GM18505 (cell line): ENCODE measurements at regions not wholly inside any gene's neighbourhood (a gene's known extent, or its start where the extent isn't known, plus 50 kb on each side); places are given as distances from the start of the nearest gene placed in this dataset.

ENCODE experiments used
- ATAC-seq: cut with Tn5 transposase; IDR thresholded peaks from one replicate; pipeline ENCODE4 v1.9.1; 2021; ENCODE audit not compliant: unreplicated experiment
- POLR2A ChIP-seq: IDR thresholded peaks from 4 replicates; pipeline ENCODE4 v1.6.1; 2011; ENCODE audit warnings: borderline replicate concordance; ENCODE audit not compliant: insufficient read depth, insufficient read length; ENCODE audit errors: extremely low read depth

DNA sequence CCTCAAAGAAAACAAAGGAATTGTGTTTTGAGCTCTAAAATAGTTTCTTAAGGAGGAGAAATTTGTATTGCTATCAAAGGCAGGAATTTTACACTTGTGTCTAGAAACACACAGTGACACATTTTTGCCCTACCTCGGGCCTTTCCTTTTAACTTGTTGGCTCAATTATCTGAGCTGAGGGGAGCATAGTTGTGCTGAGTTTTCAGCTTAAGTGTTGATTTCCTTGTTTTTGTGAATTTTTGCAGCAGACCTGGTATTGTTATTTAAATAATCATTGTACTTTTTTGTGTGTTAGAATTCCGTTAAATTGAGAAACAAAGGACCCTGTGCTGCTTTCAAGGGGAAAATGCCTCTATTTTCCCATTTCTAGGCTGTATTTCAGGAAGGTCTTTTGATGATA, 249.7 kb downstream of the CD83 start:
- TF ChIP-seq POLR2A, result no peak
- ATAC-seq, result no peak

DNA sequence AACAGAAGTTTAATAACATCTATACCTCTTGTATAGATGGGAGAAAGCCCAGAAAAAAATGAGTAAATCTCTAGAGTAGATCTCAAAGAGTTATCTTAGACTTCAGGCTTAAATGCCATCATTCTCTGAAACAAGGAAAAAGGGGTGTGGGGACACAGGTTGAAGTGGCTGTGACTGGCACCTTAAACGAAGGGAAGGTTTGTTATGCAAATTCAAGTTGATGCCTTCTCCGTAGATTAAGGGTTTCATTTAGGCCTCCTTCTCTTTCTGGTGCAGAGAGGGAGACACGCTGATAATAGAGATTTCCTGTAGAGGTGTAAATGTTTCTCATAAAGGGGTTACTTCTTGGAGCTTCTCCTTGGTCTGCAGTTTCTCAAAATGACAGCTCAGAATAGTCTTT, 252.1 kb downstream of the CD83 start:
- TF ChIP-seq POLR2A, result no peak
- ATAC-seq, result no peak

DNA sequence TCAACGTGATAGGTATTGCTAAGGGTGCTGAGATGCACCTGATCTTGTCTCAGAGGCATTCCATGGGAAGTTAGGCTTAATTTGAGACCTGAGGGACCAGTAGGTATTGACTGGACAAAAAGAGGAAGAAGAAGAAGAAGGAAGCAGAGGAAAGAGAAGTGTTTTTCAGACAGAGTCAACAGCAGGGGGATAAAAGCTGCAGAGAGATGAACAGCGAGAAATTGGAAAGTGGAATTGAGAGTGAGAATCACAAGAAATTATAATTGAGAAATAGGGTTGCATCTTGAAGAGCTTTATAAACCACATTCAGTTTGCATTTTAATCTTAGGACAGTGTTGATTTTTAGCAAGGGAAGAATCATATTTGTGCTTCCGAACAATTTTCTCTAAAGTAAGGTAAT, 254.0 kb downstream of the CD83 start:
- TF ChIP-seq POLR2A, result no peak
- no peak for ATAC-seq

DNA sequence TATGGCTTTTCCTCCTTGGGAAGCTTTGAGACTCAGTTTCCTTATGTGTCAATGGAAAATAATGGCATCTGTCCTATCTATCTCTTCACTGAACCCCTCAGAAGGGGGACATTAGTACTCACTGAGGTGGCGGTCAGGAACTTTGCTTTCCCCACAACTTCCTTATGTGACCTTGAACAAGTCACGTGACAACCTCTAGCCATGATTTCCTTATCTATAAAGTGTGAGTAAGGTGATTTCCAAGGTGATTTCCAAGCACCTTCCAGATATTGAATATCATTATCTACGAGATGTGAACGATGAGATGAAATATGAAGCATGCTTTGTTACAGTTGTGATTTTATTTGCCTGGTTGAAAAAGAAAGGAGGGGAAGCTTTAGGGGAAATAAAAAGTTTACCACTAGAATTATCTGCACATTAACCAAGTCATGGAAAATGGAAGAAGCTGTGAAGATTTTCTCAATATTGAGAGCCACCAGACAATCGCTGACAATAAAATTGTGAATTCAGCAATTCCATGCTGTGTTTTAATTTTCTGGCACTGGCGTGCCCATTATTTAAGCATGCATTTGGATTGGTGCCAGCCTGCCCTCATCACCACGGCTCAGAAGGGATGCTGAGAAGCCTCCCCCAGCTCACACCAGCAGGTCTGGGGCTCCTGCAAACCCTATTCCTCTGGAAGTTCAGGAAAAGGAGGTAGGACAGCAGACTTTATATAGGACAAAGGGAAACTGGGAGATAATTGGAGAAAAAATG, 255.3 kb downstream of the CD83 start:
- no peak for TF ChIP-seq POLR2A
- no peak for ATAC-seq

DNA sequence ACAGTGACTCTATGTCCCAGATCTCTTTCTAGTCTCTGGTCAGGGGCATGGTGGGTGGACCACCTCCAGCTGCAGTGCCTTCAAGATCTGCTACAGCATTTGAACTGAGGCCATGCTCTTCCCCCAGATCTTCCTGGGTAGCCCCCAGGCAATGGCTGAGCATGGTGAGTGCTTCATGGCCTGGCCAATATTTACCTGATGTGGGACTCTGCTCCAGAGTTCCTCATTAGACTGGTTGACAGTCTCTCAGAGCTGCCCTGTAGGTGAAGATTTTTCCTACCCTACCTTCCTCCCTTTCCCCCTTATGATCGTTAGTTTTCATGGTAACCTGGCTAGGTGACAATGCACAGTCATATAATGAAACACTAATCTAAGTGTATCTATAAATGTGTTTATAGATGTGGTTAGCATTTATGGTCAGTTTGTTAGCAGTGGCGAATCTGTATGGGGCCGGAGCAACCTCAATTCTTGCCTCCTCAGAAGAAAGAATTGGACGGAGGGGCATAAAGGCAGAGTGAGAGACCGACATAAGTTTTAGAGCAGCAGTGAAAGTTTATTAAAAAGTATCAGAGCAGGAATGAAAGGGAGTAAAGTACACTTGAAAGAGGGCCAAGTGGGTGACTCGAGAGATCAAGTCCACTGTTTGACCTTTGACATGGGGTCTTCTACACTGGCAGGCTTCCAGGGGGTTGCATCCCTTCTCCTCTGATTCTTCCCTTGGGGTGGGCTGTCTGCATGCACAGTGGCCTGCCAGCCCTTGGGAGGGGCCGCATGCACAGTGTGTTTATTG, 256.3 kb downstream of the CD83 start:
- ATAC-seq, result no peak
- TF ChIP-seq POLR2A, result no peak

DNA sequence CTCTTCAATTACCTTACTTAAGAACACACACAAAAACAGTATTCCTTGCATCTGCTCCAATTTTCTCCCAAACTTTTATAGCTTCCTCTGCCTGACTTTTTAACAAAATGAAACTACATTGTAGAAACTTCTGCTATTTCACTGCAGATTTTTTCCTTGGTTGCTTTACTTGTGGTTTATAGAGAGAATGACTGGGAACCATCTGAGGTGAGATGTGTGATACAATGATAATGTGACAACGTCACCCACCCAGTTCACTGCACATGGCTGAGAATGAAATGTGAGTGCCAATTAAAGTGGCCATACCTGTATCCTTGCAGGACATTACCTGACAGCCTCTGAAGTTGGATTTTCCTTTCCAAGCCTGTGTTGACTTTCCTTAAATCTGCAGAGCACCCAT, 258.4 kb downstream of the CD83 start:
- no peak for TF ChIP-seq POLR2A
- no peak for ATAC-seq

DNA sequence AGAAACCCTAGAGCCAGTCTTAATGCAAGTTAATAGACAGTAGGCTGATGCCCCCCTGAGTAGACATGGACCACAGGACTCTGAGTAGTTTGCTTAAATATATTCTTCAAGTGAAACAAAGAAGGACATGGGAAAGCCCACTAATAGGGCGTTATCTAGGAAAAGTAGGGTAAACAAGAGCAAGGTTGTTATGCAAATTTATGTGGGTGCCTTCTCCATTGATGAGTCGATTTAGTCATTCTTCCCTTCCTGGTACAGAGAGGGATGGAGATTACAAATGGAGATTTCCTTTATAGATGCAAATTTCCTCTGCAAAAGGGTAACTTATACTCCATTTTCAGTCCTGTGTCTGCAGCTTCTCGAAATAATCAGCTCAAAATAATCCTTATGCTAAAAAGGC, 262.0 kb downstream of the CD83 start:
- no peak for TF ChIP-seq POLR2A
- ATAC-seq, result no peak

DNA sequence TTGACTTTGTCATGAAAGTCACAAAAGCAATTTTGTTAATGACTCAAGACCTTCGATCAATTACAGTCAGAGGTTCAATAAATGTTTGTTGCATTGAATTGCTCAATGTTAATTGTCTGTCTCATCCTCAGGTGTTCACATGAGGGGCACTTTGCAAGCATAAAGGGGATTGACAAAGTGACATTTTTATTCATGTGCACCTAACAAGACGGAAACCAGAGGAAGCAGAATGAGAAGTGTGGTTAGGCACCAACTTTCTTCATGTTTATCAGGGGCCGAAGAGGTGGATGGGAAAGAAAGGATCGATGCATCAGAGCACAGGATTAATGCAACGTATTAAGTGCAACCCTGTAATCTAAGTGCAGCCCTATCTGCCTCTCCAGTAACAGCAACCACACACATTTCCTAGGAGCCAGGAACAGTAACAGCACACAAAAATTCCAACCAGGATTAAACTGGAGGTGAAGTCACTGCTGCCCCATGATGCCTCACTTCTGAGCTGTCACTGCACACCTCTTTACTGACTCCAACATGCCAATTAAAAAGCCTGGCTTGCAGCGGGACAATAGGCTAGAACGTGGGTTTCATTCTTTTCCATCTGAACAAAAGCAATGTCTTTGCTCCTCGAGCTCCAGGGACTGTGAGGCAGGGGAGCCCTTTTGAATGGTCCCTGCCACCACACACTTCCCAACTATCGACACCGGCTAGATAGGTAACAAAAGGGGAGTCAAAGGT, 262.7 kb downstream of the CD83 start:
- TF ChIP-seq POLR2A, result no peak

DNA sequence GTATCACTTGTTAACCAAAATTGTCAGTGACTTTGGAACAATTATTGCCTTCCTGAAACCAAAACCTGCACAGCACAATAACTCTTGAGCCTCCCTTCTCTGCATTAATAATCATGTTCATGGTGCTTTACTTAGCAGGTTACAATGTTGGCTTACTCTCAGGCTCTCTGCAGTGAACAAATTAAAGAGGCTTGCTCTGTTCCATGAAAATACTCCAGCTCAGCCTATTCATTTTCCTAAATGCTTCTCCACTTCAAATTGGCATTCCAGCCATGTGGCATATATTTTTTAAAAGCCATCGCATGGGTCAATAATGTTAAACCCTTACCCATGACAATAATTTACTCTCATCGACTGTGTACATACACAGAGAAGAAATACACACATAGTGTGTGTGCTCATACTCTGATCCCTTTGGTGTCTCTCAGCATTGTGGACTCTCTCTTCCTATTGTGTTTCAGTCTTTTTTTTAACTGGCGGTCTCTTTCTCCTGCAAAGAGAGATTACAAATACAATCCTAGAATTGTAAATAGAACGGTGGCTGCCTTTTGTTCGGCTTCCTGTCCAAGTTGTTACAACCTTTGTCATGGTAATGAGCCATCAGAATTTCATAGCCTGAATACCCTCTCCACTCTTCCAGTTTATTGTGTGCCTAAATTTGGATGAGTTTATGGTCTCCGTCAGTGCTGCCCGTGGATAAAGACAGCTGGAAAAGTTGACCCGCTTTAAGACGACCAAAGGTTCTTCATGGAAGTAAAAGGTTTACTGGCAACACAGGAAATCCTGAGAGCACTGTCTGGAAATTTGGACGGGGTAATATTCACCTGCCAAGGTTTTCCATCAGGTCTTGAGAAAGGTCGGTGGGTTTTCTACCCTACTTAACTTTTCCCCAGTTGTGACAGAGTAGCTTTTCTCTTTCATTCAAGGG, 263.6 kb downstream of the CD83 start:
- no peak for ATAC-seq
- no peak for TF ChIP-seq POLR2A

More for the DNA sequence above, 262.7 kb downstream of the CD83 start:
- no peak for ATAC-seq

DNA sequence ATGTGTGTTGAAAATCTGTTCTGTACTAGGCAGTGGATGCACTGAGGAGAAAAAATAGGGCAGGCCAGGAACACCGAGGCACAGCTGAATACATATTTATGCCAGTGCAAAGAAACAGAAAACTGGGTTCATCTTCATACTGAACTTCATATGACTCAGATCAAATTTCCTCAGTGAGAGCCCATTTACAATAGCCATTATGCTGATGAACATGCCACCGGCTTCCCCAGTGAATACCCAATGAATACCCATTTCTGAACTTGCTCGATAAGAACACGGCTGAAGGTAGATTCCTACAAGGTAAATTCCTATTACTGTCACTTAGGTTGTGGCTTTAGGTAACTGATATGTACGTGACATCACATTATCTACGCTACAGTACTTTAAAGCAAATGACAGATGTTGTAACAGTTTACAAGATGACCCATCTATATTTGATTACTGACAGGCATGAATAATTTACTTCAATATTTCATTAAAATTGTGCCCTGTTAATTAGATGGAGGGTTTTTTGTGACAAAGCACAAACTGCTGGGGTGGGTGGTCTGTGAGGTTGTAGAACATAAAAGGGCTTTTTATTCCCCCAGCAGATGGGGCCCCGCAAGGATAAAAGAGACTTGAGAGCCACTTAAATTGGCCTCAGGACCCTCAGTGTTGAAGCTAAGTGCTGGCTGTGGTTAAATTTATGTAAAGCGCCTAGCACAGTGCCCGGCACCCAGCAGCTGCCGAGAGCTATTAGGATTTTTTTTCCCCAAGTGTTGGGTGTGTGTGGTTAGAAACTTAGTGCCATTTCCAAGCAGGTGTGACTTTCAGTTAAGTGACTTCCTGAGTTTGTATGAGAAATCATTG, 264.5 kb downstream of the CD83 start:
- no peak for TF ChIP-seq POLR2A
- ATAC-seq, result no peak

DNA sequence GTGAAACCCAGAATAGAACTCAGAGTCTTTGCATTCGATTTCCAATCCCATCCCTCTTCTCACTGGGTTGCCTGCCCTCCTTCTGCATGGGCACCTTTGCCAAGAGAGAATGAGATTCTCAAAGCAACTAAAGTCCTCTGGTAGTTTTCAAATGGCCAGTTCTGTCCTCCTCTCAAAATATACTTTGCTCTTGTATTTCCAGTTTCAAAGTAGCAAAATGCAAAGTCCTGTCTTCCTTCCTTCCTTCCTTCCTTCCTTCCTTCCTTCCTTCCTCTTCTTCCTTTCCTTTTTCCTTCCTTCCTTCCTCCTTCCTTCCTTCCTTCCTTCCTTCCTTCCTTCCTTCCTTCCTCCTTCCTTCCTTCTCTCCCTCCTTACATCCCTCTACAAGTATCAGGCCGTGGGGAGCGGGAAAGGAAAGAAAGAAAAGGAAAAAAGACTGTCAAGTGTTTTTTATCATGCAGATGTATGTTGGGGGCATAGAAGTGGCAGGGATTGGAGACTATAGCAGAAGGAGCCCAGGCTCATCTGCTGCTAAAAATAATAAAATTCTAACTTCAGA, 265.2 kb downstream of the CD83 start:
- ATAC-seq, result no peak
- TF ChIP-seq POLR2A, result no peak
